HG02571 (cell line): ENCODE measurements at regions not wholly inside any gene's neighbourhood (a gene's known extent, or its start where the extent isn't known, plus 50 kb on each side); places are given as distances from the start of the nearest gene placed in this dataset.

ENCODE experiments used
- ATAC-seq: cut with Tn5 transposase; IDR thresholded peaks from one replicate; pipeline ENCODE4 v1.9.1; 2021; ENCODE audit warnings: mild to moderate bottlenecking, moderate library complexity; ENCODE audit not compliant: unreplicated experiment

DNA sequence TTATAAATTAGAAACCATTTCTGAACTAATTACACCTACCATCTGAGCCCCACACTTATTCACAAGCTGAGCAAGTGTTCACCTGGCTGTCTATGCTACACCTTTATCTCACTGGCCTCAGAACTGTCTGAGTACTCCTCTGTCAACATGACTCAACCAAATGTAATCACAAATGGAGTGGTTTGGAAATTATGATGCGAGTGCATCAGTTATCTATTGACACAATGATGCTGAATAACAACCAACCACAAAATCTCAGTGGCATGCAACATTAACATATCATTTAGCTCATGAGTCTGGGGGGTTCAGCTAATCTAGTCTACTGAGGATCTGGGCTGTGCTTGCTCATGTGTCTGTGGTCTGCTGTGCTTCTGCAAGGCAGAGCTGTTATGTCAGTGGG, 184.2 kb upstream of the NXPH2 start:
- ATAC-seq = no peak

DNA sequence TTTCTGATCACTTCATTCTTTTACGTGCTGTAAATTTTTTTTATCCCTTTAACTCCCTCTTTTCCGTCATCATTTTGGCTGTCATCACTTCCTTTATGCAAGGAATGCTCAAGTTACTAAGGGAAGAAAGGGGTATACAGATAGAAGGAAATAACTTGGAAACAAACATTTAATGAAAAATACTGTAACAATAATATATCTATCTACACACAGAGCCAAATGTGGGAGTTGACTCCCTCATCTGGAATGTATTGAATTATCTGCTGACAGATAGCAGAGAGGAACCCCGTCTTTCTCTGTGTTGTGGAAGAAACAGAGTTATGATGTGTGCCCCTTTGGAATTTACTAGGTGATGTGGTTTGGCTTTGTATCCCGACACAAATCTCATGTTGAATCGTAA, 182.5 kb upstream of the NXPH2 start:
- ATAC-seq = no peak

DNA sequence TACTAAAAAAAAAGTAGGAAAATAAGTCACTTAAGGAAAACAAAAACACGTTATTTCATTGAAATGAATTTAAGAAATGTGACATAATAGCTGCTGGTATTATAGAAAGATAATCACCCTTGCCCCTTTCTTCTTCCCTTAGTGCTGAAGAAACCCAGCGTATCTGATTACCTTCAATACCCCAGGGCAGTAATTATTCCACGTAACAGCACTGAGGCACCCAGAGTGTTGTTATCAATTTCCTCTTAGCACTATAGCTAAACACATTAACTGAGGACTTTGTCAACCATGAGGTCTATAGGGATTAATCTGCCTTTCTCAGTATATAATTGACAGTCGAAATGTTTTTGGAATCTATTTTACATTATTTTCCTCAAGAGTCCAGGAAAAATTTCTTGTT, 180.0 kb upstream of the NXPH2 start:
- ATAC-seq = no peak

DNA sequence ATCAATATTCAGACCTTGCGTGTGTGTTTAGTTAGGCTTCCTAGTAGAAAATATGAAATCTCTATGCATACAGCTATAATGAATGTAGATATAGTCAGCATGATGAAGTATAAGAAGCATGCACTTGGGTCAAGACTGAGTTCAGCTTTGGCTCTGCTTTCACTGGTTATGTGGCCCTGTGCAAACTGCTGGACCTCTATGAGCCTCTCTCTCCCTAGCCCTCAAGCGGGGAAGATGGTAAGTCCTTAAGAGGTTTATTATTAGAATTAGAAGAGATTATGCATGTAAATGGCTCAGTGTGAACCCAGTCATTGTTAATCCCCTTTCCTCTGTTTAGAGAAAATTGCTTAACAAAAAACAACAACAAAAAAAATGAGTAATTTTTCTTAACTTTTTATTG, 178.8 kb upstream of the NXPH2 start:
- no peak for ATAC-seq

DNA sequence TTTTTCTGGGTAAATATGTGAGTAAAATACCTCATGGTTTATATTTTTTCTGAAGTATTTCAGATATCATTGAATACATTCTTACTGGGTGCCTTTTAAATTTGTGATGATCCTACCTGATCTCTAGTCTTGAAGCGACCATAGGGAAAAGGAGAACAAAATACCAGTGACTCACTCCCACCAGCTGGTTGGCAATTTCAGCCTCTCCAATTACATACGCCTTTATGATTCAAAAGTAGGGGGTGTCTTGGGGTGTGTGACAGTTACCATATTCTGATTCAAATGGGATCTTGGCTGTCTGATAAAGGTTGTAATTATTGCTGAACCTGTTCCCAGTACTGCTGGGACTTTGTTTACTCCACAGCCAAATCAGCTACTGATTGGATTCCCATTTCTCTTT, 175.9 kb upstream of the NXPH2 start:
- no peak for ATAC-seq

DNA sequence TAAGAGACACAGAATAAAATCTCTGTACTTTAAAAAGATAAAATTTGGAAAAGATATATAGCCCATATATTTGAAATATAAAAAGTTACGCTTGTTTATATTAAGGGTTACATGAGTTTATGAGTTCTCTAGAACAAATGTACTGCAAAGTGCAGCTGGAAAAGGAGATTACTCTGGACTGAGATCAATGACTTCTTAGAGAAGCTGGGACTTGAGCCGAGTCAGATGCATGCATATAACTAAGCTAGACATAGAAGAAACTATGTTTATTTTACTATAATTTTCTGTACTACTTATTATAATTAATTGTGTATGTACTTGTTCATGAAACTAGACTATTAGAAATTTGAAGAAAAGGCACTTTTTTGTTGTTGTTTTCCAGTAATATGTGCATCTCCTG, 170.3 kb upstream of the NXPH2 start:
- ATAC-seq = no peak

DNA sequence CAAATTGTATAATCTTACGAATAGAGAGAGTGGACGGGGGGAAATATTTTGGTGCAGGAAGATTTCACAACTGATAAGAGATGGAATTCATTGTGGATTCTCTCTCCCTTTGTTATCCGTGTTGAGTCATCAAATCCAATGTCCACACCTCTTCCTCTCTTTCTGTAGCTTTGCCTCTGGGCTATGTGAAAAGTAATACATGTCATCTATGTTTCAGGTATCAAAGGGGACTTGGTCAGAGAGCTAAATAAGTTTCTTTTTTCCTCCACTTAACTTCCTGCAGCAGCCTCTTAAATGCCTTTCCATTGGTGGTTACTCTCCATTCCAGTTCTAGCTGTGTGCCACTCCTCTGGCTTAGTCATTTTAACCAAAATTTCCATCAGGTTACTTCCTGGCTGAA, 169.3 kb upstream of the NXPH2 start:
- no peak for ATAC-seq

DNA sequence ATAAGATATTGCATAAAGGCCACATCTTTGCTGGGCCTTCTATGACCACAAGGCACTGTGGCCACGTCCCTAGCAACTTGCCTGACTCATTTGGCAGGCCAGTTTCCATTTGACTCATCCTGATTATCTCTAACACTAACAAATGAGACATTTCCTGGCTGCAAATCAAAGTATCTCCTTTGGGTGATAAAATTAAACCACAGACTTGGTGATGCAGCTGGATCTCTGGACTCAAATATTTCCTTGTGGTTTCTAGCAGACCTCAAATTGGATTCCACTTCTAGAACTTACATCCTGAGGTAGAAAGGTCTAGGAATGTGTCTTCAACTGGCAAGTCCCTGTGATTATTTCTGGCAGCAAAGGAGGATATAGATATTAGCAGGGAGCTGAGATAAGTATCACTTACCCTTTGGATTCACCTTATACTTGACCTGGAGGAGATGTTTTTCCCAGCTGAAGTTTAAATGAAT, 167.9 kb upstream of the NXPH2 start:
- peak; percentile 55 for ATAC-seq

DNA sequence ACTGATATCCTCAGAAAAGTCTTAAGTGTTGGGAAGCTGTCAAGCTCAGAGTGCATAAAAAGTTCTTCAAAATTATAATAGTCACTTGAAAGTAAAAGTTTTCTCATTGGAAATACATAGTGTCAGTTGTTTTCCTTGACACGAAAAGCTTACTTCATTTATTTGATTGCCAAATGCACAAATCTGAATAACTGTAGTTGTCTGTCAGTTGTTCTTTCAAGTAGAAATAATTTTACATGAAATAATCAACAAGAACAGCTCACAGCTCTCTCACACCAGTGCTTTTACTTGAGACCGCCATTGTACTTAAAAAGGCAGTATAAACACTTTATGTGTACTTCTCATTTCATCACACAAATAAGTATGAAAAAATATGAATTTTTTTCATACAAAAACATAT, 163.3 kb upstream of the NXPH2 start:
- ATAC-seq = no peak

DNA sequence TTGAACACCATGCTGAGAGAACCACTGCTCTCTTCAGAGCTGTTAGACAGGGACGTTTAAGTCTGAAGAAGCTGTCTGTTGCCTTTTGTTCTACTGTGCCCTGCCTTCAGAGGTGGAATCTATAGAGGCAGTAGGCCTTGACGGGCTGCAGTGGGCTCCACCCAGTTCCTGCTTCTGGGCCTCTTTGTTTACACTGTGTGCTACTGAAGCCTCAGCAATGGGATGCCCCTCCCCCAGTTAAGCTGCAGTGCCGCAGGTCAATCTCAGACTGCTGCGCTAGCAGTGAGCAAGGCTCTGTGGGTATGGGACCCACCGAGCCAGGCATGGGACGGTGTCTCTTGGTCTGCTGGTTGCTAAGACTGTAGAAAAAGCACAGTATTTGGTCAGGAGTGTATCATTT, 162.3 kb upstream of the NXPH2 start:
- ATAC-seq = no peak

DNA sequence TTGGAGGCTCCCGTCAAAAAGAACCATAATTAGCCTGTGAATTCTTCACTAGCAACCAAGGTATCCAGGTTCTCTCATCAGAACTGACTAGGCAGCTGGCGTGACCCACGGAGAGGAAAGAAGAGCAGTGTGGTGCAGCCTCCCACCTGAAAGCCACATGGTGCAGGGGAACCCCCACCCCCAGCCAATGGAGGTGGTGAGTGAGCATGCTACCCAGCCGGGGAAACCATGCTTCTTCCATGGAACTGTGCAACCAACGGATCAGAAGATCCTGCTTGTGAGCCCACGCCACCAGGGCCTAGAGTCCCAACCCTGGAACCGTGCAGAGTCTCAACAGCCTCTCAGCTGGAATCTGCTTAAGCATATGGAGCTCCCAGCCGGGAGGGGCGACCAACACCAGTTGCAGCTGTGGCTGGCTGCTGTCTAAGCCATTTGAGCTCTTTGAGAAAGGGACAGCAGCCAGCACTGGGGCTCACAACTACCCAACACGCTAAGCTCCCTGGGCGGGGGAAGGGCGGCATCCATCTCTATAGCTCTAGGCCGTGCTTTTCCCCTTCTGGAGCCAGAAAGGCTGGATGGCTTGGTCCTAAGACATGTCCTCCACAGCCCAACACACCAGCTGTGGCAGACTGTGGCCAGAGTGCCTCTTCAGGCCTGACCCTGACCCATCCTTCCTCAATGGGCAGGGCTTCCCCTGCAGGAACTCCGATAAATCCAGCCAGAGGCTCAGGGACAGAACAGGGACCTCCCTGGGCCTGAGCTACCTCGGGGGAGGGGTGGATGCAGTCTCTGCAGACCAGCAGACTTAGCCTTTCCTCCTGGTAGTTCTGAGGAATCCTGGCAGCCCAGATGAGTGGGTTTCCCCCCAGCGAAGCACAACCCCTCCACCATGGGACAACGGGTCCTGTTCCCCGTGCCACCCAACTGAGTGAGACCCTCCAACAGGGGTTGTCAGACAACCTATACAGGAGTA, 151.4 kb upstream of the NXPH2 start:
- ATAC-seq = no peak

DNA sequence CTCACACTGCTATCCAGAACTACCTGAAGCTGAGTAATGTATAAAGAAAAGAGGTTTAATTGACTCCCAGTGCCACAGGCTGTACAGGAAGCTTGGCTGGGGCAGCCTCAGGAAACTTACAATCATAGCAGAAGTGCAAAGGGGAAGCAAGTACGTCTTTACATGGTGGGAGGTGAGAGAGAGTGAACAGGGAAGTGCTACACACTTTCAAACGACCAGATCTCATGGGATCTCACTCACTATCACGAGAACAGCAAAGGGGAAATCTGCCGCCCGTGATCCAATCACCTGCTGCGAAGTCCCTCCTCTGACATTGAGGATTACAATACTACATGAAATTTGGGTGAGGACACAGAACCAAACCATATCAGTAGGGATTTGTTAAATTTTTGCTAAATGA, 150.4 kb upstream of the NXPH2 start:
- ATAC-seq = no peak

DNA sequence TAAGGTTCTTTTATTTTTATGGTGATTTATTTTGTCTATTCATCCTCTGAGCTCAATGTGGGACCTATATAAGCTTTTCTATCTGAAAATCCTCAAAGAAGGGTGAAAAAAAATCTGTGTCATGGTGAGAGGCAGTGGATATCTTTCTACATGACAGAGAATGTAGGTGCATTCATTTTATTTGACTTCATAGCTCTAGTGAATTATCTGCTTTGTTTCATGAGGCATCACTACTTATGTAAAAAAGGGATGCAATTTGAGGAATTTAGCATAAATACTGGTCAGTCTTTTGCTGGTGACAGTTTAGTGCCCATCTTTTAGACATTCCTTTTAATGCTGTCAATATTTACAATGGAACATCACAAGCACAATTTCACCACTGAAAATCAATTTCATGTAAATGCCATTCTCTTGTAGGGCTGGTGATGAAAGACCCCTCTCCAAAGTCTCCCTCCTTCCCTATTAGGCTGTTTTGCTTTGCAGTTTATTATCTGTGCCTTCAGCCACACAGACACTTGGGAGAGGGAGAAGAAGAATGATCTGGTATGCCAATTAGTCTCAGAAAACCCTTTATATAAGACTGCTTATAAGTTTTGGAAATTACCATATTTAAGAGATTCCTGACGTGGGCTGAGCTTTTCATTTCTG, 148.3 kb upstream of the NXPH2 start:
- ATAC-seq = no peak

DNA sequence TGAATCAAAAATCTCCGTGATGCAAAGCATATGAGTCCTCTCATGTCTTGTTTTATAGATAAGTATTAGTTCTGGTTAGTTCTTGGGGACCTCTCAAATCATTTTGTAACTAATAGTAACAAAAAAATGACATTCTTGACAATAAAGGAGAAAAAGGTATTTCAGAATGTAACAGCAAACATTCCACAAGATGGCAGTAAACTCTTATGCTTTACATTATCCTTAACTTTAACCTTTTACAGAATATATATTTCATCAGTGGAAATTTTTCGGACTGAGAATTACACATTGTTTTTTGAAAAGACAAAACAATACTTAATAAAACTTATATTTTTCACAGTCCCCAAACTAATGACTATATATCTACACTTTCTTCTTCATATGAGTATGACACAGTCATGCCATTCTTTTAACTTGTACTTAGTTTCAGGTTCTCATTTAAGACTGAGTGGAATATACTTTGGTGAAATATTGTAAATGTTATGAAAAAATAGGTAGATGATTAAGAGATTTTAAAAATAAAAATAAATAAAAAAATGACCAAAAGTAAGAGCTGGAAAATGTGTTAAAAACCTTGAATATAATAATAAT, 142.9 kb upstream of the NXPH2 start:
- ATAC-seq = no peak

DNA sequence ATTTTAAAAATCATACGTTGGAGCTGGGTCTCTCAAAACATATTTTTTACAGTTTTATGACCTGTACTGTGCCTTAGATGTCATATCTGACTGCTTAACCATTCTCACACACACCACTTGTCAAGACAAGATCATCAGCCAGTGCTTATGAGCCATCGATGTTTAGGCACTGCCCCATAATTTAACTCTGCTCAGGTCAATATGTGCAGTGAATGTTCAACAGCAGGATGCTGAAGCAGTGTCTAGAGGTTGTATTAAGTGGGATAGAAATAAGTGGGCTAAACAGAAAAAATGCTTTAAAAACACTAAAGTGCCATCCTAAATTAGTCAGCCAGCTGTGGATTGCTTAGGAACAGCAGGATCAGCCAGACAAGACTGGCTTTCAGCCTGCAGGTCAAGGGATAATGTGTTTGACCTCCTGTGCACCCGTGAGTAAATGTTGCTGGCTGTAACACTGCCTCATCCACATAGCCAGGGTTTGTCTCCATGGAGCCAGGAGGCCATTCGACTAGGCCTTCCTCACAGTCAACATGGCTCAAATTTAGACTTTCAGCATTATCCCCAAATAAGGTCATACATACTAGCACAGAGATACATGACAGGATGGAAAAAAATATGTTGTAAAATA, 139.0 kb upstream of the NXPH2 start:
- no peak for ATAC-seq

DNA sequence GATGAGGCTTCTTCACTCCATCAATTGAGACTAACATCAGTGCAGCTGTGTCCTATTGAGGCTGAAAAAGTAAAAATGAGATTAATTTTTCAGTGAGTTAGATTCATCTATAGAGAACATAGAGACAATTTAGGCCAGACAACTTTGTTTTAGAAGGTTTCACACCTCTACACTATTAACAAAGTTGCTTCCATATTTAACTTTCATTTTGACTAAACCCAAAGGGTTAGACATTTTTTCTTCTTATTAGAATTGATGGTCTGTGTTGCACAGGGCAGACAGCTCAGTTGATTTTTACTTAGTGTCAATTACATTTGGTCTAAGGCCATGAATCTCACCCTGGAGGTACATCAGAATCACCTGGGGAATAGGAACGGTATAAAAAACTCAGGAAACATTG, 130.2 kb upstream of the NXPH2 start:
- ATAC-seq = no peak

DNA sequence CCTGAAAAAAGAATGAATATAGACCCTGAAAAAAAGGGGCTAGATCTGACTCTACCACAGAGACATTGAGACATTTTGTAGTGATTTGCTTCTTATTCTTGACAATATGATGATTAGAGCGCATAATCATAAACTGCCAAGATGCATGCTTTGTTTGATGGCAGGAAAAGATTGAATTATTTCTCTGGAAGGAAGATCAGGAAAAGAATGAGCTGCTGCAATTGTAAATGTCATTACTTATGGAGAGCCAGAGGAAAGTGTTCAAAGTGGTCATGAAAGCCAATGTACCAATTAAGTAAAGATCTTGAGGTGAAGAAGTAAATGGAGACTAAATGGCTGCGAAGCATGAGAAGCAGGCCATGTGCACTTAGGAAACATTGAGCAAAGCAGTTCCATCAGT, 126.4 kb upstream of the NXPH2 start:
- no peak for ATAC-seq

DNA sequence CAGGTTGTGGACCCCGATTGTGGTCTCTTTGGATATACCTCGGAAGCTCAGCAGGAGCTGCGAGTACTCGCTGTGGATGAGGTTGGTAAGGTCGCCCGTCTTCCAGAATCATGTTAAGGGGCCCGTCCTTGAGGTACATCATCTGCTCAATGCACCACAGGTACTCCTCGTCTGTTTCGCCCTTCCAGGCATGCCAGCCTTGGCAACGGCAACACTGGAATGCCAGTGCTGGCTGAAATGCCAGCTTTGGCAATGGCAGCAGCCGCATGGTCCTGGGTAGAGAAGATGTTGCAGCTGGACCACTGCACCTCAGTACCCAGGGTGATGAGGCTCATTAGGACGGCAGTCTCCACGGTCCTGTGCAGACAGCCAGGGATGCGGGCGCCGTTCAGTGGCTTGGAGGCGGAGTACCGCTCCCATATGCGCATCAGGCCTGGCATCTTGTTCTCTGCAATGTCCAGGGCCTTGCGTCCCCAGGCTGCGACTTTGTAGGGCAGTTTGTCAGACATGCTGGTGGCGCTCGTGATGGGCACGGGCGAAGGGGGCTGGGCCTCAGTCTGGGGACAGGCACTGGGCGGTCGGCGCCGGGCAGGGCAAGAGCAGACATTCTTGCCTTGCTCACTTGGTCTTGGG, 122.2 kb upstream of the NXPH2 start:
- ATAC-seq = no peak

DNA sequence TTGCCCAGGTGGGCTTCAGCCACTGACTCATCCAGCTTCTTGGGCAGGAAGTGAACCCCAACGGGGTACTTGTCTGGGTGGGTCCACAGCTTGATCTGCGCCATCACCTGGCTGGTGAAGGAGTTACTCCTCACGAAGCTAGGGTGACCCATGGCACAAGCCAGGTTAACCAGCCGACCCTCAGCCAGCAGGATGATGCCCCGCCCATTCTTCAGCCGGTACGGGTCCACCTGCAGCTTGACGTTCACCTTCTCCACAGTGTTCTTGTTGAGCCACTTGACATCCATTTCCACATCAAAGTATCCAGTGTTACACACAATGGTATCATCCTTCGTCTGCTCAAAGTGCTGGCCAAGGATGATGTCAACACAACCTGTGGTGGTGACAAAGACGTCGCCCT, 121.3 kb upstream of the NXPH2 start:
- ATAC-seq = no peak

DNA sequence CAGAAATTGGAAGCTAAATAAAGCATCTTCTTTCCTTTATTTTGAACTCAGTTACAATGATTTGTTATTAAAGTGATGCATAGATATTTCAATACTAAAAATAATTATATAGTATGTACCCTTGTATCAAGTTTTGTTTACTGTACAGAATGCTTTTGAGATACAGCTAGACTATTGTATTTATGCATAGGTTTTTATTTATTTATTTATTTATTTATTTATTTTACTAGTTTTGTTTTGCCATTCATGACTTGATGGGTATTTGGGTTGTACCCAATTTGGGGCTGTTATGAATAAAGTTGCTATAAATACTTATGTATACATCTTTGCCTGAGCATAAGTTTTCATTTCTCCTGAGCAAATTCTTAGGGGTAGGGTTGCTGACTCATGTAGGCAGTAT, 118.7 kb upstream of the NXPH2 start:
- ATAC-seq = no peak

DNA sequence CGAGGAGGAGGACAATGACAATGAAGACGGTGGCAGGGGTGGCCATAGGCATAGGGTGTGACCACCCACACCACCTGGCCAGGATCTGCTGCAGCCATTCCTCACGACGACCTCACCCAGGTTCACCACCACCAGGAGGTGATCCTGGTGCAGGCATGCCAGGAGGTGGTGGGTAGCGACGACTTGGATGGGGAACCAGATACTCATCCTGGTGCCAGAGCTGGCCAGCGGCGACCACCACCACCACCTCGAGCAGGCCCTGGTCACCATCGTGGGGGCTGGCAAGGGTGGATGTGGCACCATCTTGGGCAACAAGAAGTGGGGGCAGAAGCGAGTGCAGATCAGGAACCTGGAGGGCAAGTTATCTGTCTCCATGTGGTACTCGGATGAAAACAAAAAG, 117.1 kb upstream of the NXPH2 start:
- ATAC-seq = no peak
